GM20431 (cell line): ENCODE measurements at regions not wholly inside any gene's neighbourhood (a gene's known extent, or its start where the extent isn't known, plus 50 kb on each side); places are given as distances from the start of the nearest gene placed in this dataset.
"Not testable (repeated sequence)": the region's sequence is repeated elsewhere in the genome, so short reads cannot be mapped to it uniquely, and the experiment has no call there.

Experiments
- in situ Hi-C: fragments of 300-500 bp; cut with MseI, MboI; formaldehyde crosslinking; loops from one replicate; pipeline ENCODE4 v1.15.0; 2020; ENCODE audit warnings: low sequenced_read_pairs; ENCODE audit not compliant: unreplicated experiment

DNA sequence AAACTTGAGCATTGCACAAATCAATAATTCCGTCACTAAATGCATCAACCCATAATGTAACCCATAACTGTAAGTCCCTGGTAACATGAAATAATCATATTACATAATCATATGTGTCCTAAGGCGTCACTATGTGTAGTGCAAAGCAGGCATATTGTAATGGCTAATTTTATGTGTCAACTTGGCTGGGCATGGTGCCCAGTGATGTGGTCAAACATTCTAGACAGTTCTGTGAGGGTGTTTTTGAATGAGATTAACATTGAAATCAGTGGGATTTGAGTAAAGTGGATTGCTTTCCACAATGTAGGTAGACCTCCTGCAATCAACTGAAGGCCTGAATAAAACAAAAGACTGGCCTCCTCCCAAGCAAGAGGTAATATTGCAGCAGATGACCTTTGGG is 794.4 kb upstream of the ACO1 start:
- in situ Hi-C loops: no loop called here

DNA sequence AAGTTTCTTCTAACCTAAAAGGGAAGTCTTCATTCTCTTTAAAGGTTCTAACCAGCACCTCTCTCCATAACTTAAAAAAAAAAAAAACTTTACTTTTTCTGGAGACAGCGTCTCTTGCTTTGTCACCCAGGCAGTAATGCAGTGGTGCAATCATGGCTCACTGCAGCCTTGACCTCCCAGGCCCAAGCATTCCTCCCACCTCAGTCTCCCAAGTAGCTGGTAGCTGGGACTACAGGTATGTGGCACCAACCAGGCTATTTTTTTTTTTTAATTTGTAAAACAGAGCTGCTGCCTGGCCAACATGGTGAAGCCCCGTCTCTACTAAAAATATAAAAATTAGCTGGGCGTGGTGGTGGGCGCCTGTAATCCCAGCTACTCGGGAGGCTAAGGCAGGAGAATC is 787.4 kb upstream of the ACO1 start:
- in situ Hi-C loops: not testable (repeated sequence)

DNA sequence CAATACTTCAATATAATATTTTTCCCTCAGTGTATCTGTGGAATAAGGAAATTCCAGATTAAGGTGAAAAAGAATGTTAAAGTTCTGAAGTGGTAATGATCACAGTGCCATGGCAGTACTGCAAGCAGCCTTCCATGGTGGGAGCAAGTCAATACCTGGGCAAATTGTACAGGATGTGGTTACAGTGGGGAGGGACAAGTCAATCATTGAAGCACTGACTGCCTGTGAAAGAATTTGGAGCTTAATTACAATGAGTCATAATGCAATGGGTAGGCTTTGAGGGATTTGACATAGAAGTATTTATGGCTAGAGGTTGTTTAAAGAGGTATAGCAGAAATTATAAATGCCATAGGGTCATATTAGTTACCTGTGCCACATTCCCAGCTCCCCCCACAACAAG is 786.5 kb upstream of the ACO1 start:
- in situ Hi-C loops: no loop called here

DNA sequence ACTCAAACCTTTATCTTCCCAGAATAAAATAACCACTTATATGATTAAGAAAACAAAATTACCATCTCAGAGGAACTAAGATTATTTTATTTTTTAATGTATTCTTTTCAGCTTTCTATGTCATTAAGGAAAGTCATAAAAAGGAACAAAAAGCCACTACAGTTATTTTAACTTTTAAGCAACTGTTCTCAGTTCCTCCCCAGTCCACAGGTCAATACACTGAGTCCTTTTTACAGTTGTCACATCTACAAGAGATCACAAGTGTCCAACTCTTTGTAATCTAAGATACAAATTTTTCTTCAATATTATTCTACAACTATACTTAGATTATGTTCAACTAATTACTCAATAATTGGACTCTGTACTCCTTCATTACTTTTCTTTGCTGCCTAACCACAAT is 782.8 kb upstream of the ACO1 start:
- in situ Hi-C loops: no loop called here

DNA sequence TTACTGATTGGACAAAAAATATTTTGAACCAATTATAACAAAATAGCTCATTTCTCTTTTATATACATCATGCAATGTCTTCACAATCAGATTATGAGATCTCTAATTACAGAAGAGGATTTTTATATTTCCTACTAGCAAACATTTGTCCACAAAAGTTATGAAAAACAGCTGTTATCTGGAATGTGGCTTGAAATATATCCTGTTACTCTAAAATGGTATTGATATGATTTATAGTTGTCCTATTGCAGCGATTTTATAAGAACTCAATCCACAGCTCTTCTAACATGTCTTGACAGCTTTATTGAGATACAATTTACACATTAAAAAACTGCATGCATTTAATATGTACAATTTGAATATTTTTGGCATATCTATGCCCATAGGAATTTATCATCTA is 779.9 kb upstream of the ACO1 start:
- in situ Hi-C loops: no loop called here

DNA sequence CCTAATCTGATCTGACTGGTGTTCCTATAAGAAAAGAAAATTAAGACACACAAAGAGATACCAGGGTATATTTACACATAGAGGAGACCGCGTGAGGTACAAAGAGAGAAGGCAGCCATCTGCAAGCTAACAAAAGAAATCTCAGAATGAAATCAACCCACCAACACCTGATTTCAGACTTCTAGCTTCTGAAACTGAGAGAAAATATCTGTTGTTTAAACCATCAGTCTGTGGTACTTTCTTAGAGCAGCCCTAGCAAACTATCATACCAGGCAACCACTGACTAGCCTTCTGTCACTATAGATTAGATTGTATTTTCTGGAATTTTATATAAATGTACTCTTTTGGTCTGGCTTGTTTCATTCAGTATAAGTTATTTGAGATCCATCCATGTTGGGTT is 779.3 kb upstream of the ACO1 start:
- in situ Hi-C loops: no loop called here

DNA sequence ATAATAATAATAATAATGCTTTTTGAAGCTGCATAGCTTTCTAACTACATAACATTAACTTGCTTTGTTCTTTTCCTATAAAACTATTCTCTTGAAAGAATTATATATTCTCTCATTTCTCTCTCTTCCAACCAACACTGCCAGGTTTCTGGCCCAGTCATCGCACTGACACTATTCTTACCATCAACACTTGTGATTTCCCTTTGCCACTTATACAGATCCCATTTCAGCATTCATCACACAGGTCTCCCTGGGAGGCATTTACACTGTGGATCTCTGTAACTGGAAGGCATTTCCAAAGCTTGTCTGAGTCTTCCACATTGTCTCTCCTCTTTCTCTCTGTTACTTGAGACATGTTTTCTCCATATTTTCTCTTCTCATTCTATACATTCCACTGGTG is 777.8 kb upstream of the ACO1 start:
- in situ Hi-C loops: no loop called here

DNA sequence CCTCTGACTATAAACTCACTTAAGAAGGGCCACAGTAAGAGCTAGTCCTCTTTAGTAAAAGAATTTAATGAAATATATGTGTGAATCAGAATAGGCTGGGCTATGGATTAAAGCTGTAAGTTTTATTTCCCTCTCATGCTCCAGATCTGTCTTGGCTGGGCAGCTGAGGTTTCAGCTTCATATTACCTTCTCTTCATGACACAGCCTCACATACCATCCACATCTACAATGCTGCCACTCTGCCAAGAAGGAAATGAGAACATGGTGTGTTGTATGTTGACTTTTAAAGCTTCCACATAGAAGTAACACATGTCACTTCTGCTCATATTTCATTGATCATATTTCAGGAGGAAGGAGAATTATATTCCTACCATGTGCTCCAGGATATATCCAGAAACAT is 776.0 kb upstream of the ACO1 start:
- in situ Hi-C loops: no loop called here

DNA sequence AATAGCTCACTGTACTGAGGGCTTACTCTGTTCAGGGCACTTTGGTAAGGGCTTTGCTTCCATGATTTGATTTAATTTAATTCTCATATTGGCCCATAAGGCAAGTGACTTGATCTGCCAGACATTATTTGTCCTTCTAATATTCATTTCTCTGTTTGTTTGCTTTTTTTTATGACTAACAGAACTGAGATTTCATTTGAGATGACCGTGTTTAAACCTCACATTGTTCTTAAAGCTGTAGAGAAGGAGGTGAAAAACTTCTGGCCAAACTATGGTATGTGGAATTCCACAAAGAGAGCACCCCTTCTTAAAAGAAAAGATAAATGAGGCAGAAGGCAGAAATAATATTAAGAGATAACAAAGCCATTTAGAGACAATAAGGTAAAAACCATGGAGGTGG is 775.6 kb upstream of the ACO1 start:
- in situ Hi-C loops: no loop called here

DNA sequence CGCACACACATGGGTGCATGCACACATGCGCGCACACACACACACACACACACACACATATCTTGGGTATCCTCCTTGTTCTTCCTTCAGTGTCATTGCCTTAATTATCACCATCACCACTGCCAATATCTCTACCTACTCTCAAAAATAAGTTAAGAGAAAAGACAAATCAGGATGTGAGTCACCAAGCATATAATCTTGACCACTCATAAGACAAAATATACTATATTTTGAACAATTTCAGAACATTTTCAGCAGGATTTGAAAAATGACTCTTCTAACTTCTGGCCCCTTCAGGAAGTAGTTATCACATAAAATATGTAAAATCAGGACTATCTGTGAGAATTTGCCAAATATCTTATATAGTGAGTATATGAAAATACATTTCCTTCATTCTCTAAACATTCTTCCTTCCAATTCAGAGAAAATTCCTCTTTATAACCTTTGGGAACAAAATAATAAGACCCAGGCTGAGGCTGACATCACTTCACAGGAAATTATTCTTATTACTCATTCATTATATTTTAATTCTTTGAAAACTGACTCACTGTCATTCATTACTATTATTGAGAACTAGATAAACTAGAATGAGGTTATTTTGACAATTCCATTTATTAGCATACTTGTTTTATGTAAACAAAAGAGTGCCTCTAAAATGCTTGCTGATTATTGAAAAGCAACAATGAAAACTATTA is 772.0 kb upstream of the ACO1 start:
- in situ Hi-C loops: no loop called here

DNA sequence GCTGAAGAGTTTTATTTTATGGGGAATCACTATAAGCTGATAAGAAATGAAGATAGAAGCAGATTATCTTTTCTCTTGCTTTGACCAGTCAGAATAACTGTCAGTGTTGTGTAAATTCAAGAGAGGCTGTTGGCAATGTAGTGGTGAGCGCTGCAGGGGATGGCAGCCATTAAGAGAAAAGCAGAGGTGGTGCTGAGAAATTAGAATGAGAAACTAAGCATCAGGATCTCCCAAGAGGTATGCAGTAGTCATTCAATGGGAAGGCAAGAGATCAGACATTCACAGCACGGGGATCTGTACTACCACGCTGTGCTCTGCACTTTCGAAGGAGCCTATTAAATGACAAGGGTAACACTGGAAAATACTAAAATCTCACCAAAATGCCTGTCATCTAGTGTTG is 768.5 kb upstream of the ACO1 start:
- in situ Hi-C loops: no loop called here

DNA sequence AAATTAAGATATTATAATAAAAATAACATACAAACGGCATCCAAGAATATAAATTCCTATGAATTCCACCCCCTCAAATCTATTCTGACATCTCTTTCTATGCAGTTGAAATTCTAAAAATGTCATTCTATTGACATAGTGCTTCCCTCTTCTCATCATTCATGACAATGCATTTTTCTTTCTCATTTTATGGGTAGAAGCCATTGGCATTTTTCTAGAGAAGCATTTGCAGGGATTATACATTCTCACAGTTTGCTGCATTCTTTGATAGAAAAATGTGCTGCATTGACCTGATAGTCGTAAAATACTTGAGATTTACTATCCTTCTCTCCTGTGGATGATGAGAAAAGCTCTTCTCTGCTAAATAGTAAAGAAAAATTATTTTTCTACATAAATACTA is 760.9 kb upstream of the ACO1 start:
- in situ Hi-C loops: no loop called here

DNA sequence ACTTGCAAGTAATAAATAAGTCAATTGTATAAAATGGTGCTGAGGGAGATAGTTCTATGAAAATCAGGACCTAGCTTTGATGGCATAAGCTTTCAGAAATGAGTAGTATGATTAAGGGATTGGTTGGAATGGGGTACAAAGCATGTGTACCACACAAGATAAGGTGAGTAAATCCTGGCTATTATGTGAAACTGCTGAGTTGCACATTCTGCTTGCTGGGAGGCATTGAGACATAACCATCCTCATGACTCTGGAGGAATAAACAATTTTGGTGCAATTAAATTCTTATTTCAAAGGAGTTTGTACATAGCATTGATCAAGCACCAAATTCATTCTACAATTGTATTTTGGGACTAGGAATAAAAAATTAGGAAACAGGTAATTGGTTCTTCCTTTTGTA is 755.2 kb upstream of the ACO1 start:
- in situ Hi-C loops: no loop called here

DNA sequence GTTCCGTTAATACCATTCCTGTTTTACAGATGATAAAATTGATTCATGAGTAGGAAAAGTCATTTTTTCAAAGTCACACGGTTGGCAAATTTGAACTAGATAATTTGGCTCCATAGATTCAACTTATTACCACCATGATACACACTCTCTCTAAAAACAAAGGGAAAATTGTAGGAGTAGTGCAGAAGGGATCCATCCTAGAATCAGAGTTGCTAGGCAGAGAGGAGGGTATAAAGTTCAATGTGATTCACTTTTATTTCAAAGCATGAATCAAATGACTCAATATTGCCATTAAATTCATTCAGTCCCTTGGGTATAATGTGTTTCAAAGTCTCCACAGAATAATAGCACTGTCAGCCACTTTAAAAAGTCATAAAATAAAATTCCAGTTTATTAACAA is 747.2 kb upstream of the ACO1 start:
- in situ Hi-C loops: no loop called here

DNA sequence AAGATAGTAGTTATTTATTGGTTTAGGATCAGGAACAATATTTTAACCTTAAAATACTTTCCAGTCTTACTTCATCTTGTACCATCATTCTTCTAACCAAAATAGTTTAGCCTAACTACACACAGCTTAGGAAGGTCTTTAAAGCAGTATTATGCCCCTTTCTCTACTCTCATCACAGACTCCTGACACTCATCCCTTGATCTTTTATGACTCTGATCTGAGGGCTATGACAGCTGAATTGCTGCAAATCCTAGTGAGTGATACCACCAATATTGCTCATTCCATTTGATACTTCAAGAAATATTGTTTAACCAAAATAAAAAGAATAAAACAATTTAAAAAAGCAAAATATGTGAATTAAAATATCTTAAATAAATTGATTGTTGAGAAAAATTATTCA is 746.6 kb upstream of the ACO1 start:
- in situ Hi-C loops: no loop called here

DNA sequence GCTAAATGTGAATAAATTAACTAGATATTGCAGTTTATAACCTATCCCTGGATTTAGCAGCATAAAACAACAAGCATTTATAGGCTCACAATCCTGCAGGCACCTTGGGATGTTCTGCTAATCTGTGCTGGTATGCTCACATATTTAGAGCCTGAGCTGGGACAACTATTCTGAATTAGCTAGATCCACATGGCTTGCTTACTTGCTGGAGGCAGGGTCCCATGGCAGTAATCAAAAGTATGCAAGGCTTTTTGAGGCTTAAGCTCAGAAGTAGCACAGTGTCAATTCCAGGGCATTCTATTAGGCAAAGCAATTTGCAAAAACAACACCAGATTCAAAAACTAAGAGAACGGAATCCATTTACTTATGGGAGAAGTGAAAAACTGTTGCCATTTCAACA is 745.0 kb upstream of the ACO1 start:
- in situ Hi-C loops: no loop called here

DNA sequence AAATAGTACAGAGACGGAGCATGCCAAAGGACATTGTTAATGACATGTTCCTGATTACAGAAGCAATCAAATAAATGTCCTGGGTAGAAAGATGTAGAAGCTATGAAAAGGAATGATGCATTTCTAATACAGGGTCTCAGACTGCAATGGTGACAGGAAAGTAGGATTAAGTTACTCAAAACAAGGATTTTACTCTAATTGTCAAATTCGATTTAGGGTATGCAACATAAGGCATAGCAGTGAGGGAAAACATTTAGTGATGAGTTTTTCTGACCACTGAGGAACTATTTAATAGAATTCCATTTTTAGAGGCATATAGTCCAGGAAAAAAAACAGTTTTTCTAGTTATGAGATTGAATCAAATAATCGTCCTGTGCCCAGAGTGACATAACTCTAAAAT is 715.1 kb upstream of the ACO1 start:
- in situ Hi-C loops: no loop called here

DNA sequence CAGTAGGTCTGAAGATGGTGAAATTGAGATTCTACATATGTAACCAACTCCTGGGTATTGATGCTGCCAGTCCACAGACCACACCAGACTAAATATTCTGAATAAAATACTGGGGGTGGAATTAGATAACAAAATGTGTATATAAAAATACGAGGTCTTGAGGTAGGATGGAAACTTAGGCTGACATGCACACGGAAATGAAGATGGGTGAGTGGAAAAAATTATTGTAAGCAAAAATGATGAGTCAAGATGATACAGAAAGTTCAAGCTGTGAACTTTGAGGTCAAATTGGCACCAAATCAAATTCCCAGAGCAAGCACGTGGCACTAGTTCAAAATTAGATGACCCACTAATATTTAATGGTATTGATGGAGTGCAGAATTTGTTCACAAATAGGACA is 713.4 kb upstream of the ACO1 start:
- in situ Hi-C loops: no loop called here

DNA sequence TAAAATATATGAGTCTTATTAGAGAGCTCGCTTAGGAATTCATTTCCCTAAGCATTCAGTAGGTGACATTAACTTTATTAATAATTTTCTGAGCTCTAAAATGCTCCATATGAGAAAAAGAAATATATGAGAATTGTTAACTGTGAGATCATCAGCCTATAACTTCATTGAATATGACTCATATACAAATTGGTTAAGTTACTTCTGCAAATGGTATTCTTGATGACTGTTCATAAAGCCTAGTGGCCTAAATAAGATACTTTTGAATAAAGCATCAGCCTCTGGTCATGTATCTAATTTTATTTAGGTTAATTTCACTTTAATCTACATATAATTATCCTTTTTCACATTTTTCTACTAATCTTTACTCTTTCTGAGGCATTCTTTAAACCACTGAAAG is 710.2 kb upstream of the ACO1 start:
- in situ Hi-C loops: no loop called here

DNA sequence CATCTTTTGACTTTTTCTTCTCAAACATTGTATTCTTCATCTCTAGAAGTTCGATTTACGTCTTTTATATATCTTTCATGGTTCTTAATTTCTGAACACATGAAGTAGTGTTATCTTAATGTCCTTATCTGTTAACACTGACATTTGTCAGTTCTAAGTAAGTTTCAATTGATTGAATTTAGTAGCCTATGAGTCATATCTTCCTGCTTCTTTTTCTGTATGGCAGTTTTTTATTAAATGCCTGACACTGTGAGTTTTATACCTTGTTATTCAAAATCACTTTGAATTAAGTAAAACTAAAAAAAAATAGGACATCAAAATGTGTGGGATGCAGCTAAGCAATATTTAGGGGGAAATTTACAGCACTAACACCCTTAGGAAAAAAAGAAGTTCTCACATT is 707.0 kb upstream of the ACO1 start:
- in situ Hi-C loops: no loop called here

DNA sequence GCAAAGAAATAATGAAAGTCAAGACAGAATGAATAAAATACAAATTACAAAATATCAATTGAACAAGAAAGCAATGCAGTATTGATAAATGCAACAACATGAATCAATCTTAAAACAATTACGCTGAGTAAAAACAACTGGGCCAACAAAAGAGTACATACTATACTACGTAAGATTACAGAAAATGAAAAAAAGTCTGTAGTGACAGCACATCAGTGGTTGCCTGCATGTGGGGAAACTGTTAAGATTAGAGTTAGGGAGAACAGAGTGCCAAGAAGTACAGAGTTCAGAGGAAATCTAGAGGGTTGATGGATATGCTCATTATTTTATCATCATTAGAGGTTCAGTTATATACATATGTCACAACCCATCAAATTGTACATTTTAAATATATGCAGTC is 706.6 kb upstream of the ACO1 start:
- in situ Hi-C loops: no loop called here

DNA sequence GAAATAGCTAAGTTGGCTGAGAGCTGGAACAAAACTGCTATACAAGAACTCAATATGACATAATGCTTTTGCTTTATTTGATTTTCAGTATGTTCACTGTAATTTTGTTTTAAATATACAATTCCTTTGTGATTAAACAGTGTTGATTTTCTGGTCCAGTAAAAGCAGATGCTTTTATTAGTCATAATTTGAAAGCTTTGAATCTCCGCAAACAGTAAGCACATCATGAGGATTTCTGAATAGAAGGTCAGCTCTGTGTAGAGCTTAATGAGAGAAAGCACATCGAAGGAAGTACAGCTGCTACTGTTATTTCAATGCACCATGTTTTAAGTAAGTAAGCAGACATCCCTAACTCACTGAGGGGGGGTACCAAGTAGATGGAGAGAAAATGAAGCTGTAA is 701.3 kb upstream of the ACO1 start:
- in situ Hi-C loops: no loop called here

DNA sequence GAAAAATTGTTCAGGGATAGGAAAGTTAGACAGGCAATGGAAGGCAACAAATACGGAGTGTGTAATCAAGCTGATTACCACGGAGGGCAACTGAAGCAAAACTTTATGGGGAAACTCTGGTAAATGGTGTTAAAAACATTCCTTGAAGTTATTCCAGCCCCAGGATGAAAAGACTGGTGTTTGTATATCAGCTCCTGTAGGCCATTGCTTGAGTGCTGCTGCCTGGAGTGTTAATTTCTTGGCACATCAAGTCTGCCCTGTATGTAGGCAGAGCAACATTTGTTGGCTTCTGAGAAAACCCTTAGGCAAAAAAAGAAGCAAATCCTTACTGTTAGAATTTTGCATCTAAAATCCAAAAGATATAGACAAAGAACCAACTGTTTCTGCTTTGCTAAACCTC is 686.5 kb upstream of the ACO1 start:
- in situ Hi-C loops: no loop called here
